ENCODE measurements at regions not wholly inside any gene's neighbourhood (a gene's known extent, or its start where the extent isn't known, plus 50 kb on each side); places are given as distances from the start of the nearest gene placed in this dataset.

DNA sequence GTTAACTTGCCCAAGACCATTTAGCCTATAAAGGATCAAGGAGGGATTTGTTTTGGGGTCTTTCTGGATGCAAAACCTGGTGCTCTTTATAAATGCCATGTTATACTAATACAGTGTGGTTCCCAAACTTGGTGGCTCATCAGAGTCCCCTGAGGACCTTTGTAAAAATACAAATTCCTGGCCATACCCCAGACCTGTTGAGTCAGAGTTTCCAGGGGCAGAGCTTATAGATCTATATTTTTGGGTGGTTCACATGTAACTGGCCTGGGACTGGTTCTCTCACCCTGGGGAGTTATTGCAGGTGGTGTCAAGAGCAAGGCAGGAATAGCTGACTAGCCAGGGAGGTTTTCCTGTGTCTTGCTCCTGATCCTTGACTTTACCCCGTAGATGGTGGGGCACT is 136.9 kb upstream of the HNRNPU start:
- TF ChIP-seq POLR2A (IDR thresholded peaks at IDR 0.05) = no peak
- TF ChIP-seq, protein P1, sequence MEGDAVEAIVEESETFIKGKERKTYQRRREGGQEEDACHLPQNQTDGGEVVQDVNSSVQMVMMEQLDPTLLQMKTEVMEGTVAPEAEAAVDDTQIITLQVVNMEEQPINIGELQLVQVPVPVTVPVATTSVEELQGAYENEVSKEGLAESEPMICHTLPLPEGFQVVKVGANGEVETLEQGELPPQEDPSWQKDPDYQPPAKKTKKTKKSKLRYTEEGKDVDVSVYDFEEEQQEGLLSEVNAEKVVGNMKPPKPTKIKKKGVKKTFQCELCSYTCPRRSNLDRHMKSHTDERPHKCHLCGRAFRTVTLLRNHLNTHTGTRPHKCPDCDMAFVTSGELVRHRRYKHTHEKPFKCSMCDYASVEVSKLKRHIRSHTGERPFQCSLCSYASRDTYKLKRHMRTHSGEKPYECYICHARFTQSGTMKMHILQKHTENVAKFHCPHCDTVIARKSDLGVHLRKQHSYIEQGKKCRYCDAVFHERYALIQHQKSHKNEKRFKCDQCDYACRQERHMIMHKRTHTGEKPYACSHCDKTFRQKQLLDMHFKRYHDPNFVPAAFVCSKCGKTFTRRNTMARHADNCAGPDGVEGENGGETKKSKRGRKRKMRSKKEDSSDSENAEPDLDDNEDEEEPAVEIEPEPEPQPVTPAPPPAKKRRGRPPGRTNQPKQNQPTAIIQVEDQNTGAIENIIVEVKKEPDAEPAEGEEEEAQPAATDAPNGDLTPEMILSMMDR (IDR thresholded peaks at IDR 0.05) = no peak

Measured in adrenal gland (tissue), 5 donors.